Panc1 (cell line): ENCODE measurements at regions not wholly inside any gene's neighbourhood (a gene's known extent, or its start where the extent isn't known, plus 50 kb on each side); places are given as distances from the start of the nearest gene placed in this dataset.

Experiments used
- ATAC-seq: fragments of 200-7000 bp; cut with Tn5 transposase; 2 replicates; pipeline ENCODE4 v1.9.1; 2020; ENCODE audit warnings: mild to moderate bottlenecking, moderate library complexity
- BruUV-seq: library from RNA; stranded (reverse); fragments of 400-500 nt; replicated peaks from 2 replicates; lab custom pipeline; 2021; lab: Mats Ljungman, UMichigan
- CTCF ChIA-PET: fragments of 300-600 bp; sonication (Branson Sonifier 250); formaldehyde crosslinking; loops from one replicate; lab custom pipeline; 2022; ENCODE audit warnings: antibody characterized with exemption; lab: Charles Lee
- POLR2A ChIA-PET: fragments of 300-600 bp; sonication (Branson Sonifier 250); formaldehyde crosslinking; loops from one replicate; lab custom pipeline; 2022; ENCODE audit warnings: antibody characterized with exemption; lab: Charles Lee
- DNase-seq: peaks from one replicate; pipeline ENCODE4 v3.0.0-alpha.2; 2010; ENCODE audit warnings: low read depth, low spot score
- H3K27ac ChIP-seq: 2 replicates; pipeline ENCODE4 v1.5.1; 2011; ENCODE audit warnings: mild to moderate bottlenecking, low read length, inconsistent platforms
- H3K27me3 ChIP-seq: fragments of 200-500 bp; sonication (Bioruptor generic); 2 replicates; pipeline ENCODE4 v1.6.0; 2014; ENCODE audit warnings: low read length, inconsistent platforms; ENCODE audit not compliant: control insufficient read depth, insufficient read depth
- H3K36me3 ChIP-seq: fragments of 200-500 bp; sonication (Bioruptor generic); 2 replicates; pipeline ENCODE4 v1.5.1; 2014; ENCODE audit warnings: inconsistent platforms, mild to moderate bottlenecking, low read length, moderate library complexity; ENCODE audit not compliant: control insufficient read depth, insufficient read depth
- H3K4me1 ChIP-seq: 2 replicates; pipeline ENCODE4 v1.5.1; 2011; ENCODE audit warnings: inconsistent platforms, mild to moderate bottlenecking, low read length, moderate library complexity; ENCODE audit not compliant: control insufficient read depth, insufficient read depth
- H3K4me3 ChIP-seq, 2 experiments: 2 replicates each; pipeline ENCODE4 v1.5.1; 2011 to 2012; ENCODE audit warnings: low read depth in 2 of 2, low read length in 2 of 2, mild to moderate bottlenecking in 2 of 2, inconsistent platforms in 1 of 2, moderate library complexity in 1 of 2
- H3K9me3 ChIP-seq: fragments of 200-500 bp; sonication (Bioruptor generic); 2 replicates; pipeline ENCODE4 v1.5.1; 2014; ENCODE audit warnings: low read depth, mild to moderate bottlenecking, inconsistent platforms, low read length, moderate library complexity; ENCODE audit not compliant: control insufficient read depth, insufficient read depth
- CTCF ChIP-seq: fragments of 450-650 bp; IDR thresholded peaks from 2 replicates; pipeline ENCODE4 v1.5.1; 2017; ENCODE audit warnings: mild to moderate bottlenecking
- POLR2AphosphoS5 ChIP-seq: IDR thresholded peaks from 2 replicates; pipeline ENCODE4 v1.6.1; 2012; ENCODE audit warnings: mild to moderate bottlenecking, low read depth, low read length, moderate library complexity
- REST ChIP-seq, 2 experiments: IDR thresholded peaks; 2 replicates each; pipeline ENCODE4 v1.6.1; 2011 to 2012; ENCODE audit warnings: low read depth in 2 of 2, control low read depth in 1 of 2, low read length in 1 of 2, mild to moderate bottlenecking in 1 of 2, moderate library complexity in 1 of 2; ENCODE audit not compliant: insufficient read depth in 1 of 2
- SIN3A ChIP-seq: IDR thresholded peaks from 2 replicates; pipeline ENCODE4 v1.6.1; 2012; ENCODE audit warnings: low read depth, mild to moderate bottlenecking, low read length, moderate library complexity, borderline replicate concordance; ENCODE audit not compliant: insufficient read depth
- TCF7L2 ChIP-seq: IDR thresholded peaks from 2 replicates; pipeline ENCODE4 v1.6.1; 2011; ENCODE audit warnings: mild to moderate bottlenecking, low read depth, low read length, inconsistent platforms
- in situ Hi-C: cut with HindIII; loops from 2 replicates; pipeline ENCODE4 v1.10.0; 2016; ENCODE audit warnings: low sequenced_read_pairs, low pct_unique_long_range_greater_than_20kb
- intact Hi-C: fragments of 100-400 bp; cut with micrococcal nuclease; formaldehyde crosslinking; loops from one replicate; pipeline ENCODE4 v1.10.0; 2022; ENCODE audit not compliant: unreplicated experiment

DNA sequence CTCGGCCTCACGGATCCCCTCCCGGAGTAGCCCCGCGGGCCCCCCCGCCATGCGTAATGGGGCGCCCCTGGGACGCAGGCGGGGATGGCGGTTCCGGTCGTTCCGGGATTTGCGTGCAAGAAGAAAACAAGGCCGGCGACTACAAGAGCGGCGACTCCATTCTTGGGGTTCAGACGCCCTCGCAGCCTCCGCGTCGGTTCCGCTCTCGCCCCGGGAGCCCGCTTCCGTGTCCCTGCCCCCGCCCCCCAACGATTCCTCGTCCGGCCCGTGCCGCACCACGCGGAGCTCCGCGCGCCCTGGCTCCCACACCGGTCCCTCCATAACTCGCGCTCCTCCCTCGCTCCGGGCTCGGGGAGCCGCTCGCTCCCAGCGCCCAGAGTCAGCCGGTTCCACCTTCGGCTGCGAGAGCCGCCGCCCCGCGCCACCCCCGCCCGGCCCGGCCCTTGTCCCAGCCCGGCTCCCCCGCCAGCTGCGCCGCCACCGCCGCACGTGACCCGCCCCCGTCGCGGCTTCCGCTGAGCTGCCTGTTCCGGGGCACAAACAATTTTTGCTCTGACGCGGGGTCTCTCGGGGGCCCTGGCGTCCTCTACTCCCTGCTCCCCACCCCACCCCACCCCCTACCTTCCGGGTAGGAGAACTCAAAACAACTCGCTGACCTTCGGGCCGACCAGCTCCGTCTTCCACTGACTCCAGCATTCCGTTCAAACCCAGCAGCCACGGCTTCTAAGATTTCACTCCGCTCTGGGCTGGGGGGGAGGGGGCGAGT lies 78.8 kb upstream of the BCOR start:
- ChIA-PET POLR2A (interaction anchor here (0.6 to 0.7 kb wide), 2 partner anchors 41 to 441 kb away, joined by 6 to 13 read pairs; no protein-coding TSS in a partner anchor), CTCF (interaction anchor here (0.6 kb wide), 1 partner anchor 157 kb away, joined by 8 read pairs; no protein-coding TSS in a partner anchor)
- Histone ChIP-seq H3K4me1 (no peaks in the 10 kb centered on the region; the same call in none of the 2 replicates), H3K9me3 (no peaks in the 10 kb centered on the region), H3K4me3 (peak overlapping the region; percentile 42 to 56), H3K27ac (peak overlapping the region; percentile 80), H3K27me3 (no peaks in the 10 kb centered on the region), H3K36me3 (no peaks in the 10 kb centered on the region)
- no peak for DNase-seq
- peak; percentile 24; the same call in 1 of the 2 replicates for ATAC-seq
- no peak for TF ChIP-seq CTCF
- no peak for TF ChIP-seq TCF7L2
- TF ChIP-seq REST (IDR thresholded peaks at IDR 0.05; ENCODE audit: insufficient read depth in 1 of 2, low read depth in 2 of 2, low read length in 1 of 2), result no peak
- no peak for TF ChIP-seq POLR2AphosphoS5
- TF ChIP-seq SIN3A, result no peak
- no TSS peak for BruUV-seq
- intact Hi-C loops, result loop anchor here (10.0 kb wide), 1 partner anchor 88 kb away; no protein-coding TSS in a partner anchor
- in situ Hi-C loops, result no loop called here

DNA sequence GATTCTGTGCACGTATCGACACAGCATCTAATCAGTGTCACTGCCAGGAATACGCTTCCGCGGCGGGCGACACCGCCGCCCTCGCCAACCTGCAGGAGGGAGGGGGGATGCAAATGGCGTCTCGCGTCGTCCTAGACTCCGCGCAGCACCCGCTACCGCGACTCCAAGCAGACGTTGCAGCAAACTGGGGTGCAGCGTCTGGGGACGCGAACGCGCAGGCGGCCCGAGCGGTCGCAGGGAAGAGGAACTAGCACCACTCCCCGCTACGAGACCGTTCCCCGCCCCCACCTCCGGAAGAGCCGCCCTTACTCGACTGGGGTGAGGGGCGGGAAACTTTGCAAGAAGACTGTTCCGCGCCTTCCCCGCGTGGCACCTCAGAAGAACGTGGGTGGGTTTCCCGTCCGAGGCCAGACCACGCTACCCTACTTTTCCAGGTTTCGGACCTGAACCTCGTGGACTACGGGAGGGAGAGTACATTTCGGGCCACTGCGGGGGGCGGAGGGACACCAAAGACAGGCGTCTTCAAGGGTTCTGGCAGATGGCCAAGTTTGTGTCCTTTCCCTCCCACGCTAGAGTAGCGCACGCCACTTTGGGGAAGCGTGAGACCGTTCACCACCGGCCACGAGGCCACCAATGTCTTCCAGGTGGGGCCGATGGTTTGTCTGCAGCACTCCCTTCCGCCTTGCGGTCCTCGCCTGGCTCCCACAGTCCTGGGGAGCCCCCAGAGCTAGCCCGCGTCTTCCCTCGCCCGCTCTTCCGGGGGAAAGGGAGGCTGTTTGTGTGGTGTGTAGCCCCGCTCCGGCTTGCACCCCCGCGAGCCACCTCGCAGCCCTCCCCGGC lies 78.0 kb upstream of the BCOR start:
- peaks cover 7% of the 10 kb centered on the region for H3K4me1 ChIP-seq
- TF ChIP-seq POLR2AphosphoS5 (no peak; the same call in 1 of the 2 replicates), REST (IDR thresholded peaks at IDR 0.05; ENCODE audit: insufficient read depth in 1 of 2, low read depth in 2 of 2, low read length in 1 of 2) (no peak), TCF7L2 (no peak), CTCF (no peak), SIN3A (no peak)
- H3K36me3 ChIP-seq, result no peaks in the 10 kb centered on the region
- ChIA-PET CTCF (no interaction called here), POLR2A (no interaction called here)
- no peaks in the 10 kb centered on the region for H3K27me3 ChIP-seq
- in situ Hi-C loops, result no loop called here
- DNase-seq, result no peak
- no peaks in the 10 kb centered on the region for H3K9me3 ChIP-seq
- intact Hi-C loops, result loop anchor here (10.0 kb wide), 1 partner anchor 89 kb away; no protein-coding TSS in a partner anchor
- H3K4me3 ChIP-seq, result peak overlapping the region; percentile 42 to 56
- peak overlapping the region; percentile 80 for H3K27ac ChIP-seq
- peak; percentile 33 for ATAC-seq
- no TSS peak for BruUV-seq
